ENCODE measurements at regions not wholly inside any gene's neighbourhood (a gene's known extent, or its start where the extent isn't known, plus 50 kb on each side); places are given as distances from the start of the nearest gene placed in this dataset.
"Not testable (repeated sequence)": the region's sequence is repeated elsewhere in the genome, so short reads cannot be mapped to it uniquely, and the experiment has no call there.

- TF ChIP-seq ATF2 (CRISPR knock-in tag; IDR thresholded peaks at IDR 0.05; ENCODE audit: borderline replicate concordance, low read depth); ATF1 (CRISPR knock-in tag; IDR thresholded peaks at IDR 0.05); ZBTB43 (CRISPR knock-in tag; IDR thresholded peaks at IDR 0.05); NR2C2 (CRISPR knock-in tag; IDR thresholded peaks at IDR 0.05): not testable (repeated sequence)
These were observed 466.8 kb downstream of the BCKDHB start for GRCh38 chr6:80573320-80573719.

All from WTC11 (cell line).